Mesothelial cell of epicardium (in vitro differentiated cells): ENCODE measurements at regions not wholly inside any gene's neighbourhood (a gene's known extent, or its start where the extent isn't known, plus 50 kb on each side); places are given as distances from the start of the nearest gene placed in this dataset.

ENCODE experiments used
- DNase-seq, 2 experiments: peaks; one replicate each; pipeline ENCODE4 v3.0.0; 2021; ENCODE audit warnings: low spot score in 2 of 2; ENCODE audit not compliant: unreplicated experiment in 2 of 2
- H3K27ac Mint-ChIP-seq: 2 replicates; pipeline ENCODE4 v1.8.0; 2021; ENCODE audit warnings: mixed read lengths
- H3K27me3 Mint-ChIP-seq: 2 replicates; pipeline ENCODE4 v1.8.0; 2021; ENCODE audit warnings: low read depth, mixed read lengths
- H3K36me3 Mint-ChIP-seq: 2 replicates; pipeline ENCODE4 v1.8.0; 2021; ENCODE audit warnings: mixed read lengths
- H3K4me1 Mint-ChIP-seq: 2 replicates; pipeline ENCODE4 v1.8.0; 2021; ENCODE audit warnings: mixed read lengths
- H3K4me3 Mint-ChIP-seq: 2 replicates; pipeline ENCODE4 v1.8.0; 2021; ENCODE audit warnings: mild to moderate bottlenecking, moderate library complexity, mixed read lengths
- H3K9me3 Mint-ChIP-seq: 2 replicates; pipeline ENCODE4 v1.8.0; 2021; ENCODE audit warnings: mixed read lengths
- CTCF ChIP-seq: fragments of 200-600 bp; sonication (generic); IDR thresholded peaks from one replicate; pipeline ENCODE4 v1.5.0; 2021; ENCODE audit warnings: antibody characterized with exemption; ENCODE audit not compliant: unreplicated experiment

- Mint-ChIP-seq H3K27me3 (no peaks in the 10 kb centered on the region), H3K9me3 (peaks cover 7% of the 10 kb centered on the region), H3K27ac (no peak overlapping the region), H3K4me1 (peaks cover 14% of the 10 kb centered on the region), H3K36me3 (no peaks in the 10 kb centered on the region), H3K4me3 (no peak overlapping the region)
- TF ChIP-seq CTCF, result no peak
- no peak for DNase-seq
Observed at GRCh38 chr11:70566768-70567530, 168.6 kb downstream of the CTTN start.

GRCh38 chr11:70567680-70568034 lies 169.3 kb downstream of the CTTN start:
- peaks cover 14% of the 10 kb centered on the region for H3K4me1 Mint-ChIP-seq
- no peaks in the 10 kb centered on the region for H3K9me3 Mint-ChIP-seq
- peak overlapping the region; percentile 15 for H3K27ac Mint-ChIP-seq
- no peak for DNase-seq
- no peak for TF ChIP-seq CTCF
- H3K4me3 Mint-ChIP-seq, result peak overlapping the region; percentile 68
- H3K36me3 Mint-ChIP-seq, result no peaks in the 10 kb centered on the region
- H3K27me3 Mint-ChIP-seq, result no peaks in the 10 kb centered on the region

DNA sequence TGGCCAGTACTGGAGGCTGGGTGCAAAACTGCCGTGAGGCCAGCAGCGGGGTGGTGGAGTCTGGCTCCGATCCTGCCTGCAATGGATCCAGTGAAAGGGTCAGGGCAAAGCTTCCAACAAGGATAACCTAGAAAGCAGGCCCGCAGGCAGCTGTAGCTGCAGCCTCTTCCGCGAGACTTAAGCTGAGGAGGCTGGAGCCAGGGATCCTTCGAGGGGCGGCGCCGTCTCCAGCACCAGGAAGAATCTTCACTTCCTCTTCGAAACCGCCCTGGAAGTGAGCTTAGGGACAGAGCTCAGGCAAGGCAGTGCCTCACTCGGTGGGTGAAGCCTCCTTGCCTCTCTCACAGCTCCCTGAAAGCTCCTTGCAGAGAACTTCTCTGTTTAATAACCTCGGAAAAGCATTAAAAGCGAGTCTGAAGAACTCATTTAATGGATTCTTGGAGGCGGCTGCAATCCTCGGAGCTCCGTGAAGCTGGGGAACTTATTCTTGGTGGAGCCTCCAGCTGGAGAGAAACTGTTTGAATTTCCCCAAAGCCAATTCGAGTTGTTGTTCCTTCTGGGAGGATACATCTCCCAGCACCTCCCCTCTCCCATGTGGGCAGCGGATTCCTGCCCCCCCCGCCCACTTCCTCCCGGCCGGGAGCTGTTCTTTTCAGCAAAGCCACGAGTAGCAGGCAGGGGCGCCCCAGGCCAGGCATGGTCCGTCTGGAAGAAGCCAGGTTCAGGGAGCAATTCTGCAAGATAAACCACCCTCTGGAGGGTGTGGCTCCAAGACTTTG lies 169.9 kb downstream of the CTTN start:
- TF ChIP-seq CTCF, result no peak
- H3K9me3 Mint-ChIP-seq, result no peaks in the 10 kb centered on the region
- H3K27ac Mint-ChIP-seq, result peak overlapping the region; percentile 87
- no peaks in the 10 kb centered on the region for H3K27me3 Mint-ChIP-seq
- no peaks in the 10 kb centered on the region for H3K36me3 Mint-ChIP-seq
- peaks cover 14% of the 10 kb centered on the region for H3K4me1 Mint-ChIP-seq
- H3K4me3 Mint-ChIP-seq, result peak overlapping the region; percentile 68
- DNase-seq, result peak in 1 of 2 experiments; percentile 54

DNA sequence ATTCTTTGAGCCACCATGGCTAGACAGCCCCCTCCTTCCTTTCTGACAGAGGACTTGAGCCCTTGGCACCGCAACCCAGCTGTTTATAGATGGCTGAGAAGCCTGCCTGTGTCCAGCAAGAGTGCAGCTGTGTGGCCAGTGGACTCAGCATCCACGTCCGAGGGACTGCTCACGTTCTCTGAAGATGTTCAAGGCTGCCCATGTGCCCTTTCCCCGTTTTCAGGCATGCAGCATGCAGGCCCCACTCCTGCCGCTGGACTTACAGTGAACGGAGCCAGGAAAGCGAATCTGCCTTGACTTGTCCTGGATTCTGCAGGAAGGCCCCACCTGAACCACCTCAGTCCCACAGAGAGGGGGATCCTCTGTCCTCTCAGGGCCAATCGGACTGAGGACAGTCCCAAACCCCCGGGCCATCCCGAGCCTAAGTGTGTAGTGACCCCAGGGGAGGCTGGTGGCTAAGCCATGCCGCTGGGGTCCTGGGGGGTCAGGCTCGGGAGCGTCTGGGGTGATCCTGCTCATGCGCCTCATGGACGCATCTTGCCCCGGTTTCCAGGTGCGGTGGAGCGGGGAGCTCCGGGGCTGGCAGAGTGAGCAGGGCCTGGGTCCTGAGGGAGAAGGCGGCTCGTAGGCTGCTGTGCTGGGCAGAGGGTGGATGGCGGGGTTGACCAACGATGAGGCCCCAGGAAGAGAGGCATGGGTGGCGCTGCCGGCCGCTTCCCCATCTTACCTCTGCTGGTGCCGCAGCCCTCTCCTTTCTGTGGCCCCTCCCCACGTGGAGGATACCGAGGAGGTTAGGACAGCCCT lies 170.7 kb downstream of the CTTN start:
- no peak for DNase-seq
- Mint-ChIP-seq H3K27me3 (no peaks in the 10 kb centered on the region), H3K27ac (no peak overlapping the region), H3K4me1 (peaks cover 14% of the 10 kb centered on the region), H3K36me3 (no peaks in the 10 kb centered on the region), H3K9me3 (no peaks in the 10 kb centered on the region), H3K4me3 (no peak overlapping the region)
- no peak for TF ChIP-seq CTCF

- Mint-ChIP-seq H3K4me3 (no peak overlapping the region), H3K27me3 (no peaks in the 10 kb centered on the region), H3K9me3 (no peaks in the 10 kb centered on the region), H3K27ac (no peak overlapping the region), H3K4me1 (peaks cover 14% of the 10 kb centered on the region), H3K36me3 (no peaks in the 10 kb centered on the region)
- TF ChIP-seq CTCF, result no peak
- DNase-seq, result no peak
Observed at GRCh38 chr11:70569618-70569890, 171.2 kb downstream of the CTTN start.
